Stimulated activated CD8-positive, alpha-beta memory T cell treated with anti-CD3 and anti-CD28 coated beads, Interleukin-15, amount 100 ng/mL, for 48 hours (primary cell): ENCODE measurements at regions not wholly inside any gene's neighbourhood (a gene's known extent, or its start where the extent isn't known, plus 50 kb on each side); places are given as distances from the start of the nearest gene placed in this dataset.
"Not testable (repeated sequence)": the region's sequence is repeated elsewhere in the genome, so short reads cannot be mapped to it uniquely, and the experiment has no call there.

Source experiments
- DNase-seq, 2 donors: peaks; one replicate each; pipeline ENCODE4 v3.0.0-alpha.2; 2020; ENCODE audit warnings: low read depth in 2 of 2

- no peak for DNase-seq
Observed at GRCh38 chr7:121620953-121621606, 225.0 kb upstream of the FAM3C start.

GRCh38 chr7:121620206-121620605, 224.1 kb upstream of the FAM3C start:
- DNase-seq = no peak

GRCh38 chr7:121618182-121618581, 222.1 kb upstream of the FAM3C start:
- DNase-seq = no peak

- DNase-seq = no peak
Observed at GRCh38 chr7:121610243-121610642, 214.1 kb upstream of the FAM3C start.

GRCh38 chr7:121609208-121609607, 213.1 kb upstream of the FAM3C start:
- DNase-seq = no peak

- no peak for DNase-seq
Observed at GRCh38 chr7:121608785-121609184, 212.7 kb upstream of the FAM3C start.

- not testable (repeated sequence) for DNase-seq
Observed at GRCh38 chr7:121608183-121608582, 212.1 kb upstream of the FAM3C start.

- DNase-seq = no peak
Observed at GRCh38 chr7:121605317-121605680, 209.2 kb upstream of the FAM3C start.

- no peak for DNase-seq
Observed at GRCh38 chr7:121604627-121605316, 208.7 kb upstream of the FAM3C start.

- DNase-seq = no peak
Observed at GRCh38 chr7:121603886-121604285, 207.8 kb upstream of the FAM3C start.

GRCh38 chr7:121599887-121600286, 203.8 kb upstream of the FAM3C start:
- DNase-seq = no peak

- DNase-seq = no peak
Observed at GRCh38 chr7:121595758-121596696, 199.9 kb upstream of the FAM3C start.

- no peak for DNase-seq
Observed at GRCh38 chr7:121591926-121592325, 195.8 kb upstream of the FAM3C start.

- DNase-seq = no peak
Observed at GRCh38 chr7:121587435-121587834, 191.3 kb upstream of the FAM3C start.

- no peak for DNase-seq
Observed at GRCh38 chr7:121582258-121582657, 186.2 kb upstream of the FAM3C start.

- DNase-seq = no peak
Observed at GRCh38 chr7:121579639-121580038, 183.5 kb upstream of the FAM3C start.

- DNase-seq = no peak
Observed at GRCh38 chr7:121578669-121579068, 182.6 kb upstream of the FAM3C start.

GRCh38 chr7:121576148-121576917, 180.2 kb upstream of the FAM3C start:
- no peak for DNase-seq

GRCh38 chr7:121575194-121575765, 179.2 kb upstream of the FAM3C start:
- DNase-seq = no peak

- no peak for DNase-seq
Observed at GRCh38 chr7:121574109-121574508, 178.0 kb upstream of the FAM3C start.

- DNase-seq = no peak
Observed at GRCh38 chr7:121572615-121573014, 176.5 kb upstream of the FAM3C start.
